ENCODE measurements at regions not wholly inside any gene's neighbourhood (a gene's known extent, or its start where the extent isn't known, plus 50 kb on each side); places are given as distances from the start of the nearest gene placed in this dataset.
"Not testable (repeated sequence)": the region's sequence is repeated elsewhere in the genome, so short reads cannot be mapped to it uniquely, and the experiment has no call there.

GRCh38 chr16:59826767-59827166 is 1092.7 kb upstream of the GOT2 start:
- DNase-seq (ENCODE audit: low read depth, low spot score): no peak
- H3K36me3 ChIP-seq (ENCODE audit: control insufficient read depth, insufficient read depth, low read length): no peaks in the 10 kb centered on the region
- H3K27me3 ChIP-seq (ENCODE audit: control insufficient read depth, insufficient read depth, low read length): no peaks in the 10 kb centered on the region
- WGBS (ENCODE audit: insufficient coverage, insufficient read length): no CpG with 5 or more reads among the region's 1 CpG
- H3K9me3 ChIP-seq (ENCODE audit: control insufficient read depth, insufficient read depth, low read length): no peaks in the 10 kb centered on the region
- no peak overlapping the region for H3K27ac ChIP-seq (ENCODE audit: low read length)
- H3K4me3 ChIP-seq (ENCODE audit: low read length): no peak overlapping the region
- H3K4me1 ChIP-seq (ENCODE audit: control insufficient read depth, insufficient read depth, low read length): no peaks in the 10 kb centered on the region

GRCh38 chr16:59809488-59809887 is 1075.4 kb upstream of the GOT2 start:
- H3K9me3 ChIP-seq (ENCODE audit: control insufficient read depth, insufficient read depth, low read length); H3K36me3 ChIP-seq (ENCODE audit: control insufficient read depth, insufficient read depth, low read length); H3K4me3 ChIP-seq (ENCODE audit: low read length); H3K27me3 ChIP-seq (ENCODE audit: control insufficient read depth, insufficient read depth, low read length); DNase-seq (ENCODE audit: low read depth, low spot score); H3K4me1 ChIP-seq (ENCODE audit: control insufficient read depth, insufficient read depth, low read length); H3K27ac ChIP-seq (ENCODE audit: low read length): not testable (repeated sequence)
- WGBS (ENCODE audit: insufficient coverage, insufficient read length): no CpG with 5 or more reads among the region's 11 CpGs

GRCh38 chr16:59783191-59783590 is 1049.1 kb upstream of the GOT2 start:
- no peaks in the 10 kb centered on the region for H3K9me3 ChIP-seq (ENCODE audit: control insufficient read depth, insufficient read depth, low read length)
- no peaks in the 10 kb centered on the region for H3K4me1 ChIP-seq (ENCODE audit: control insufficient read depth, insufficient read depth, low read length)
- DNase-seq (ENCODE audit: low read depth, low spot score): no peak
- no peaks in the 10 kb centered on the region for H3K27me3 ChIP-seq (ENCODE audit: control insufficient read depth, insufficient read depth, low read length)
- no CpG with 5 or more reads among the region's 1 CpG for WGBS (ENCODE audit: insufficient coverage, insufficient read length)
- H3K36me3 ChIP-seq (ENCODE audit: control insufficient read depth, insufficient read depth, low read length): no peaks in the 10 kb centered on the region
- H3K4me3 ChIP-seq (ENCODE audit: low read length): no peak overlapping the region
- H3K27ac ChIP-seq (ENCODE audit: low read length): no peak overlapping the region

GRCh38 chr16:59773330-59773729 is 1039.2 kb upstream of the GOT2 start:
- Histone ChIP-seq H3K27me3 (ENCODE audit: control insufficient read depth, insufficient read depth, low read length) (no peaks in the 10 kb centered on the region), H3K4me3 (ENCODE audit: low read length) (no peak overlapping the region), H3K27ac (ENCODE audit: low read length) (no peak overlapping the region), H3K36me3 (ENCODE audit: control insufficient read depth, insufficient read depth, low read length) (no peaks in the 10 kb centered on the region), H3K9me3 (ENCODE audit: control insufficient read depth, insufficient read depth, low read length) (no peaks in the 10 kb centered on the region), H3K4me1 (ENCODE audit: control insufficient read depth, insufficient read depth, low read length) (no peaks in the 10 kb centered on the region)
- DNase-seq (ENCODE audit: low read depth, low spot score): no peak

GRCh38 chr16:59759296-59759695 is 1025.2 kb upstream of the GOT2 start:
- DNase-seq (ENCODE audit: low read depth, low spot score): no peak
- WGBS (ENCODE audit: insufficient coverage, insufficient read length): no CpG with 5 or more reads among the region's 3 CpGs
- no peaks in the 10 kb centered on the region for H3K36me3 ChIP-seq (ENCODE audit: control insufficient read depth, insufficient read depth, low read length)
- H3K27ac ChIP-seq (ENCODE audit: low read length): no peak overlapping the region
- no peaks in the 10 kb centered on the region for H3K27me3 ChIP-seq (ENCODE audit: control insufficient read depth, insufficient read depth, low read length)
- H3K9me3 ChIP-seq (ENCODE audit: control insufficient read depth, insufficient read depth, low read length): no peaks in the 10 kb centered on the region
- no peak overlapping the region for H3K4me3 ChIP-seq (ENCODE audit: low read length)
- no peaks in the 10 kb centered on the region for H3K4me1 ChIP-seq (ENCODE audit: control insufficient read depth, insufficient read depth, low read length)

- Histone ChIP-seq H3K27me3 (ENCODE audit: control insufficient read depth, insufficient read depth, low read length) (no peaks in the 10 kb centered on the region), H3K9me3 (ENCODE audit: control insufficient read depth, insufficient read depth, low read length) (no peaks in the 10 kb centered on the region), H3K4me1 (ENCODE audit: control insufficient read depth, insufficient read depth, low read length) (no peaks in the 10 kb centered on the region), H3K4me3 (ENCODE audit: low read length) (no peak overlapping the region), H3K36me3 (ENCODE audit: control insufficient read depth, insufficient read depth, low read length) (no peaks in the 10 kb centered on the region), H3K27ac (ENCODE audit: low read length) (no peak overlapping the region)
- DNase-seq (ENCODE audit: low read depth, low spot score): no peak
- WGBS (ENCODE audit: insufficient coverage, insufficient read length): no CpG with 5 or more reads among the region's 1 CpG
Observed at GRCh38 chr16:59758848-59759247, 1024.7 kb upstream of the GOT2 start.

- Histone ChIP-seq H3K27me3 (ENCODE audit: control insufficient read depth, insufficient read depth, low read length) (no peaks in the 10 kb centered on the region), H3K27ac (ENCODE audit: low read length) (no peak overlapping the region), H3K9me3 (ENCODE audit: control insufficient read depth, insufficient read depth, low read length) (no peaks in the 10 kb centered on the region), H3K4me1 (ENCODE audit: control insufficient read depth, insufficient read depth, low read length) (no peaks in the 10 kb centered on the region), H3K36me3 (ENCODE audit: control insufficient read depth, insufficient read depth, low read length) (no peaks in the 10 kb centered on the region), H3K4me3 (ENCODE audit: low read length) (no peak overlapping the region)
- no CpG with 5 or more reads among the region's 19 CpGs for WGBS (ENCODE audit: insufficient coverage, insufficient read length)
- no peak for DNase-seq (ENCODE audit: low read depth, low spot score)
Observed at GRCh38 chr16:59754854-59755253, 1020.7 kb upstream of the GOT2 start.

GRCh38 chr16:59749662-59750336 is 1015.7 kb upstream of the GOT2 start:
- no peaks in the 10 kb centered on the region for H3K27me3 ChIP-seq (ENCODE audit: control insufficient read depth, insufficient read depth, low read length)
- DNase-seq (ENCODE audit: low read depth, low spot score): no peak
- no CpG with 5 or more reads among the region's 3 CpGs for WGBS (ENCODE audit: insufficient coverage, insufficient read length)
- H3K4me1 ChIP-seq (ENCODE audit: control insufficient read depth, insufficient read depth, low read length): no peaks in the 10 kb centered on the region
- no peak overlapping the region for H3K27ac ChIP-seq (ENCODE audit: low read length)
- H3K36me3 ChIP-seq (ENCODE audit: control insufficient read depth, insufficient read depth, low read length): no peaks in the 10 kb centered on the region
- H3K9me3 ChIP-seq (ENCODE audit: control insufficient read depth, insufficient read depth, low read length): no peaks in the 10 kb centered on the region
- H3K4me3 ChIP-seq (ENCODE audit: low read length): no peak overlapping the region

GRCh38 chr16:59748531-59748930 is 1014.4 kb upstream of the GOT2 start:
- Histone ChIP-seq H3K27me3 (ENCODE audit: control insufficient read depth, insufficient read depth, low read length) (no peaks in the 10 kb centered on the region), H3K27ac (ENCODE audit: low read length) (no peak overlapping the region), H3K9me3 (ENCODE audit: control insufficient read depth, insufficient read depth, low read length) (no peaks in the 10 kb centered on the region), H3K4me3 (ENCODE audit: low read length) (no peak overlapping the region), H3K4me1 (ENCODE audit: control insufficient read depth, insufficient read depth, low read length) (no peaks in the 10 kb centered on the region), H3K36me3 (ENCODE audit: control insufficient read depth, insufficient read depth, low read length) (no peaks in the 10 kb centered on the region)
- DNase-seq (ENCODE audit: low read depth, low spot score): peak; percentile 20
- no CpG with 5 or more reads among the region's 3 CpGs for WGBS (ENCODE audit: insufficient coverage, insufficient read length)

GRCh38 chr16:59743504-59743903 is 1009.4 kb upstream of the GOT2 start:
- Histone ChIP-seq H3K27me3 (ENCODE audit: control insufficient read depth, insufficient read depth, low read length) (no peaks in the 10 kb centered on the region), H3K27ac (ENCODE audit: low read length) (no peak overlapping the region), H3K4me3 (ENCODE audit: low read length) (no peak overlapping the region), H3K36me3 (ENCODE audit: control insufficient read depth, insufficient read depth, low read length) (no peaks in the 10 kb centered on the region), H3K4me1 (ENCODE audit: control insufficient read depth, insufficient read depth, low read length) (no peaks in the 10 kb centered on the region), H3K9me3 (ENCODE audit: control insufficient read depth, insufficient read depth, low read length) (no peaks in the 10 kb centered on the region)
- WGBS (ENCODE audit: insufficient coverage, insufficient read length): no CpG with 5 or more reads among the region's 5 CpGs
- DNase-seq (ENCODE audit: low read depth, low spot score): no peak

- H3K27me3 ChIP-seq (ENCODE audit: control insufficient read depth, insufficient read depth, low read length): no peaks in the 10 kb centered on the region
- H3K9me3 ChIP-seq (ENCODE audit: control insufficient read depth, insufficient read depth, low read length): no peaks in the 10 kb centered on the region
- no peaks in the 10 kb centered on the region for H3K4me1 ChIP-seq (ENCODE audit: control insufficient read depth, insufficient read depth, low read length)
- no peak overlapping the region for H3K27ac ChIP-seq (ENCODE audit: low read length)
- H3K36me3 ChIP-seq (ENCODE audit: control insufficient read depth, insufficient read depth, low read length): no peaks in the 10 kb centered on the region
- no peak overlapping the region for H3K4me3 ChIP-seq (ENCODE audit: low read length)
- DNase-seq (ENCODE audit: low read depth, low spot score): no peak
Observed at GRCh38 chr16:59740858-59741257, 1006.7 kb upstream of the GOT2 start.
